ENCODE measurements at regions not wholly inside any gene's neighbourhood (a gene's known extent, or its start where the extent isn't known, plus 50 kb on each side); places are given as distances from the start of the nearest gene placed in this dataset.

- ChIA-PET CTCF (no interaction called here), POLR2A (no interaction called here)
- no peak overlapping the region for H3K27ac Mint-ChIP-seq
- peaks cover 11% of the 10 kb centered on the region for H3K36me3 Mint-ChIP-seq
- no peak overlapping the region for H3K4me3 Mint-ChIP-seq
- H3K27me3 Mint-ChIP-seq (ENCODE audit: low read depth), result peaks cover 8% of the 10 kb centered on the region; the same call in 1 of the 2 replicates
- H3K9me3 Mint-ChIP-seq, result peaks cover 16% of the 10 kb centered on the region
- peaks cover 4% of the 10 kb centered on the region for H3K4me1 Mint-ChIP-seq
- no peak for ATAC-seq
- TF ChIP-seq SMAD3 (CRISPR knock-in tag; IDR thresholded peaks at IDR 0.05; ENCODE audit: borderline replicate concordance) (no peak), ATF2 (CRISPR knock-in tag; IDR thresholded peaks at IDR 0.05; ENCODE audit: borderline replicate concordance, low read depth) (no peak), CREB1 (CRISPR knock-in tag; IDR thresholded peaks at IDR 0.05) (no peak), TP53 (CRISPR knock-in tag; IDR thresholded peaks at IDR 0.05) (no peak), ZBTB43 (CRISPR knock-in tag; IDR thresholded peaks at IDR 0.05) (no peak), TEAD4 (CRISPR knock-in tag; IDR thresholded peaks at IDR 0.05) (no peak), GTF2I (CRISPR knock-in tag; conservative IDR thresholded peaks at IDR 0.05) (no peak), FOXP4 (CRISPR knock-in tag; IDR thresholded peaks at IDR 0.05) (no peak), AR (CRISPR knock-in tag; IDR thresholded peaks at IDR 0.05) (no peak), TCF7 (CRISPR knock-in tag; IDR thresholded peaks at IDR 0.05; ENCODE audit: low read depth) (no peak)
- TF ChIP-seq, protein P1, sequence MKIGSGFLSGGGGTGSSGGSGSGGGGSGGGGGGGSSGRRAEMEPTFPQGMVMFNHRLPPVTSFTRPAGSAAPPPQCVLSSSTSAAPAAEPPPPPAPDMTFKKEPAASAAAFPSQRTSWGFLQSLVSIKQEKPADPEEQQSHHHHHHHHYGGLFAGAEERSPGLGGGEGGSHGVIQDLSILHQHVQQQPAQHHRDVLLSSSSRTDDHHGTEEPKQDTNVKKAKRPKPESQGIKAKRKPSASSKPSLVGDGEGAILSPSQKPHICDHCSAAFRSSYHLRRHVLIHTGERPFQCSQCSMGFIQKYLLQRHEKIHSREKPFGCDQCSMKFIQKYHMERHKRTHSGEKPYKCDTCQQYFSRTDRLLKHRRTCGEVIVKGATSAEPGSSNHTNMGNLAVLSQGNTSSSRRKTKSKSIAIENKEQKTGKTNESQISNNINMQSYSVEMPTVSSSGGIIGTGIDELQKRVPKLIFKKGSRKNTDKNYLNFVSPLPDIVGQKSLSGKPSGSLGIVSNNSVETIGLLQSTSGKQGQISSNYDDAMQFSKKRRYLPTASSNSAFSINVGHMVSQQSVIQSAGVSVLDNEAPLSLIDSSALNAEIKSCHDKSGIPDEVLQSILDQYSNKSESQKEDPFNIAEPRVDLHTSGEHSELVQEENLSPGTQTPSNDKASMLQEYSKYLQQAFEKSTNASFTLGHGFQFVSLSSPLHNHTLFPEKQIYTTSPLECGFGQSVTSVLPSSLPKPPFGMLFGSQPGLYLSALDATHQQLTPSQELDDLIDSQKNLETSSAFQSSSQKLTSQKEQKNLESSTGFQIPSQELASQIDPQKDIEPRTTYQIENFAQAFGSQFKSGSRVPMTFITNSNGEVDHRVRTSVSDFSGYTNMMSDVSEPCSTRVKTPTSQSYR (CRISPR knock-in tag; IDR thresholded peaks at IDR 0.05), result no peak
- TF ChIP-seq, protein P2, sequence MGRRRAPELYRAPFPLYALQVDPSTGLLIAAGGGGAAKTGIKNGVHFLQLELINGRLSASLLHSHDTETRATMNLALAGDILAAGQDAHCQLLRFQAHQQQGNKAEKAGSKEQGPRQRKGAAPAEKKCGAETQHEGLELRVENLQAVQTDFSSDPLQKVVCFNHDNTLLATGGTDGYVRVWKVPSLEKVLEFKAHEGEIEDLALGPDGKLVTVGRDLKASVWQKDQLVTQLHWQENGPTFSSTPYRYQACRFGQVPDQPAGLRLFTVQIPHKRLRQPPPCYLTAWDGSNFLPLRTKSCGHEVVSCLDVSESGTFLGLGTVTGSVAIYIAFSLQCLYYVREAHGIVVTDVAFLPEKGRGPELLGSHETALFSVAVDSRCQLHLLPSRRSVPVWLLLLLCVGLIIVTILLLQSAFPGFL (CRISPR knock-in tag; IDR thresholded peaks at IDR 0.05; ENCODE audit: borderline replicate concordance), result no peak
- TF ChIP-seq, protein P3, sequence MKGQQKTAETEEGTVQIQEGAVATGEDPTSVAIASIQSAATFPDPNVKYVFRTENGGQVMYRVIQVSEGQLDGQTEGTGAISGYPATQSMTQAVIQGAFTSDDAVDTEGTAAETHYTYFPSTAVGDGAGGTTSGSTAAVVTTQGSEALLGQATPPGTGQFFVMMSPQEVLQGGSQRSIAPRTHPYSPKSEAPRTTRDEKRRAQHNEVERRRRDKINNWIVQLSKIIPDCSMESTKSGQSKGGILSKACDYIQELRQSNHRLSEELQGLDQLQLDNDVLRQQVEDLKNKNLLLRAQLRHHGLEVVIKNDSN (CRISPR knock-in tag; IDR thresholded peaks at IDR 0.05), result no peak
- peak; percentile 3 for DNase-seq (ENCODE audit: low spot score)
Observed at GRCh38 chr6:170029416-170030283, 261.2 kb downstream of the DLL1 start.

All from WTC11 (cell line).